HCT116 (cell line): ENCODE measurements at regions not wholly inside any gene's neighbourhood (a gene's known extent, or its start where the extent isn't known, plus 50 kb on each side); places are given as distances from the start of the nearest gene placed in this dataset.

Source experiments
- ATAC-seq: fragments of 200-7000 bp; cut with Tn5 transposase; 2 replicates; pipeline ENCODE4 v1.9.1; 2020; ENCODE audit warnings: mild to moderate bottlenecking, moderate library complexity
- BruUV-seq: library from RNA; stranded (reverse); fragments of 400-500 nt; replicated peaks from 2 replicates; lab custom pipeline; 2021; lab: Mats Ljungman, UMichigan
- CTCF ChIA-PET: fragments of 300-600 bp; sonication (Branson Sonifier 250); formaldehyde crosslinking; loops from one replicate; lab custom pipeline; 2021; ENCODE audit warnings: antibody characterized with exemption; lab: Charles Lee
- POLR2A ChIA-PET: fragments of 300-600, 350-600 bp; sonication (Branson Sonifier 250); formaldehyde crosslinking; loops from one replicate; lab custom pipeline; 2021; ENCODE audit warnings: antibody characterized with exemption; lab: Charles Lee
- RAD21 ChIA-PET, 2 experiments: fragments of 300-600 bp; sonication (Branson Sonifier 250); formaldehyde crosslinking; loops; one replicate each; lab custom pipeline; 2023; ENCODE audit warnings: low total read pairs in 2 of 2; ENCODE audit not compliant: uncharacterized antibody in 2 of 2, unreplicated experiment in 2 of 2, low non-redundant PET in 1 of 2; lab: Charles Lee
- DNase-seq: peaks from one replicate; pipeline ENCODE4 v3.0.0-alpha.2; 2010; ENCODE audit warnings: low read depth, low spot score
- H2AFZ ChIP-seq: fragments of 200-600 bp; shearing (Covaris generic), sonication (generic); 2 replicates; pipeline ENCODE4 v1.6.1; 2017; ENCODE audit warnings: low read depth, mixed run types, mixed read lengths, antibody characterized with exemption, low read length; ENCODE audit not compliant: poor library complexity, severe bottlenecking
- H3K27ac ChIP-seq: 2 replicates; pipeline ENCODE4 v1.5.1; 2012; ENCODE audit warnings: low read depth, low read length
- H3K27me3 ChIP-seq: fragments of 200-600 bp; sonication (generic); 2 replicates; pipeline ENCODE4 v1.6.1; 2016; ENCODE audit warnings: mixed run types, low read length, mixed read lengths; ENCODE audit not compliant: insufficient read depth
- H3K36me3 ChIP-seq, 2 experiments: fragments of 200-500 bp in 1 of 2; fragments of 200-600 bp in 1 of 2; sonication (Bioruptor generic) in 1 of 2; sonication (generic) in 1 of 2; 2 replicates each; pipeline versions ENCODE4 v1.5.1 to v1.6.1; 2014 to 2016; ENCODE audit warnings: low read length in 2 of 2, inconsistent platforms in 1 of 2, mixed read lengths in 1 of 2, mixed run types in 1 of 2; ENCODE audit not compliant: insufficient read depth in 2 of 2, control insufficient read depth in 1 of 2
- H3K4me1 ChIP-seq, 2 experiments: fragments of 200-600 bp in 1 of 2; sonication (generic) in 1 of 2; 2 replicates each; pipeline versions ENCODE4 v1.5.1 to v1.6.1; 2012 to 2017; ENCODE audit warnings: low read length in 2 of 2, inconsistent platforms in 1 of 2, mild to moderate bottlenecking in 1 of 2, mixed read lengths in 1 of 2, mixed run types in 1 of 2, moderate library complexity in 1 of 2; ENCODE audit not compliant: insufficient read depth in 2 of 2, control insufficient read depth in 1 of 2
- H3K4me2 ChIP-seq: fragments of 200-600 bp; sonication (generic); 2 replicates; pipeline ENCODE4 v1.6.1; 2017; ENCODE audit warnings: mixed run types, low read length, mixed read lengths
- H3K4me3 ChIP-seq, 2 experiments: fragments of 200-600 bp in 1 of 2; sonication (generic) in 1 of 2; replicated peaks in 1 of 2; 2 replicates each; pipeline ENCODE4 v1.5.1; 2011 to 2016; ENCODE audit warnings: low read length in 2 of 2, control low read depth in 1 of 2, low read depth in 1 of 2, mild to moderate bottlenecking in 1 of 2, mixed read lengths in 1 of 2, mixed run types in 1 of 2
- H3K79me2 ChIP-seq: fragments of 200-600 bp; sonication (generic); 2 replicates; pipeline ENCODE4 v1.6.1; 2017; ENCODE audit warnings: mild to moderate bottlenecking, mixed run types, low read length, moderate library complexity, mixed read lengths; ENCODE audit not compliant: insufficient read depth
- H3K9ac ChIP-seq: fragments of 200-600 bp; sonication (generic); 2 replicates; pipeline ENCODE4 v1.6.1; 2016; ENCODE audit warnings: low read length, mixed read lengths
- H3K9me2 ChIP-seq: fragments of 200-600 bp; sonication (generic), shearing (Covaris generic); 2 replicates; pipeline ENCODE4 v1.6.1; 2017; ENCODE audit warnings: mixed run types, mild to moderate bottlenecking, moderate library complexity; ENCODE audit not compliant: insufficient read depth
- H3K9me3 ChIP-seq, 2 experiments: fragments of 200-500 bp in 1 of 2; fragments of 200-600 bp in 1 of 2; sonication (Bioruptor generic) in 1 of 2; sonication (generic) in 1 of 2; 2 replicates each; pipeline ENCODE4 v1.6.1; 2014 to 2017; ENCODE audit warnings: low read length in 2 of 2, mixed read lengths in 2 of 2, inconsistent platforms in 1 of 2, low read depth in 1 of 2, mild to moderate bottlenecking in 1 of 2, mixed run types in 1 of 2, moderate library complexity in 1 of 2; ENCODE audit not compliant: control insufficient read depth in 1 of 2, insufficient read depth in 1 of 2
- H4K20me1 ChIP-seq: fragments of 200-600 bp; sonication (generic), shearing (Covaris generic); 2 replicates; pipeline ENCODE4 v1.6.1; 2017; ENCODE audit warnings: mixed run types, mild to moderate bottlenecking, moderate library complexity; ENCODE audit not compliant: insufficient read depth
- CEBPB ChIP-seq: IDR thresholded peaks from 2 replicates; pipeline ENCODE4 v1.6.1; 2012; ENCODE audit warnings: low read depth
- EGR1 ChIP-seq: IDR thresholded peaks from 2 replicates; pipeline ENCODE4 v1.6.1; 2012; ENCODE audit warnings: low read depth
- ELF1 ChIP-seq: IDR thresholded peaks from 2 replicates; pipeline ENCODE4 v1.6.1; 2012; ENCODE audit warnings: low read depth, borderline replicate concordance
- MAX ChIP-seq: IDR thresholded peaks from 2 replicates; pipeline ENCODE4 v1.6.1; 2012
- POLR2A ChIP-seq: IDR thresholded peaks from 2 replicates; pipeline ENCODE4 v1.7.0; 2011; ENCODE audit warnings: borderline replicate concordance; ENCODE audit not compliant: insufficient read depth, insufficient read length; ENCODE audit errors: extremely low read depth
- RAD21 ChIP-seq: IDR thresholded peaks from 2 replicates; pipeline ENCODE4 v1.6.1; 2012; ENCODE audit warnings: low read depth, mild to moderate bottlenecking
- REST ChIP-seq: IDR thresholded peaks from 2 replicates; pipeline ENCODE4 v1.6.1; 2012; ENCODE audit warnings: low read depth
- SP1 ChIP-seq: IDR thresholded peaks from 2 replicates; pipeline ENCODE4 v1.6.1; 2012; ENCODE audit warnings: low read depth
- SRF ChIP-seq: IDR thresholded peaks from 2 replicates; pipeline ENCODE4 v1.6.1; 2012; ENCODE audit warnings: low read depth
- YY1 ChIP-seq: IDR thresholded peaks from 2 replicates; pipeline ENCODE4 v1.6.1; 2011; ENCODE audit warnings: low read length, low read depth, moderate library complexity, mild to moderate bottlenecking; ENCODE audit not compliant: insufficient replicate concordance; ENCODE audit errors: extremely low read depth
- ZBTB33 ChIP-seq: IDR thresholded peaks from 2 replicates; pipeline ENCODE4 v1.6.1; 2011; ENCODE audit warnings: mild to moderate bottlenecking, low read length, moderate library complexity; ENCODE audit not compliant: insufficient replicate concordance; ENCODE audit errors: extremely low read depth
- ZFX ChIP-seq: fragments of 450-650 bp; IDR thresholded peaks from 2 replicates; pipeline ENCODE4 v1.6.1; 2017
- ZNF274 ChIP-seq: fragments of 200-500 bp; sonication (Bioruptor generic); IDR thresholded peaks from 2 replicates; pipeline ENCODE4 v1.6.1; 2014; ENCODE audit warnings: mild to moderate bottlenecking, low read depth, low read length, inconsistent platforms
- intact Hi-C: fragments of 100-400 bp; cut with micrococcal nuclease; formaldehyde crosslinking; loops from 2 replicates; pipeline ENCODE4 v1.10.0; 2022

GRCh38 chr1:72489801-72490200 lies 207.5 kb upstream of the NEGR1 start (continued):
- no peak for TF ChIP-seq ELF1

- ATAC-seq (no peak), DNase-seq (no peak)
- intact Hi-C loops, result no loop called here
- Histone ChIP-seq H3K27me3 (no peaks in the 10 kb centered on the region), H3K4me2 (no peak overlapping the region), H3K9me2 (no peaks in the 10 kb centered on the region), H3K36me3 (no peaks in the 10 kb centered on the region), H3K27ac (no peak overlapping the region), H3K9me3 (peaks cover 15 to 25% of the 10 kb centered on the region in 2 experiments; a peak in 2 of 4 replicates), H3K4me3 (no peak overlapping the region), H3K9ac (no peak overlapping the region), H4K20me1 (no peaks in the 10 kb centered on the region), H3K4me1 (no peaks in the 10 kb centered on the region), H3K79me2 (no peaks in the 10 kb centered on the region), H2AFZ (no peak overlapping the region)
- no TSS peak for BruUV-seq
- ChIA-PET CTCF (no interaction called here), RAD21 (no interaction called here), POLR2A (no interaction called here)
- TF ChIP-seq SP1, result no peak
- TF ChIP-seq REST, result no peak
- no peak for TF ChIP-seq MAX
- no peak for TF ChIP-seq YY1
- no peak for TF ChIP-seq ZFX
- no peak for TF ChIP-seq EGR1
- TF ChIP-seq RAD21, result no peak
- no peak for TF ChIP-seq ZBTB33
- TF ChIP-seq SRF, result no peak
- no peak for TF ChIP-seq POLR2A
- no peak for TF ChIP-seq CEBPB
- no peak for TF ChIP-seq ZNF274
Observed at GRCh38 chr1:72485801-72486200, 203.5 kb upstream of the NEGR1 start.
